NB4 (cell line): ENCODE measurements at regions not wholly inside any gene's neighbourhood (a gene's known extent, or its start where the extent isn't known, plus 50 kb on each side); places are given as distances from the start of the nearest gene placed in this dataset.

ENCODE experiments used
- POLR2A ChIP-seq: IDR thresholded peaks from 2 replicates; pipeline ENCODE4 v1.6.1; 2011; ENCODE audit warnings: mild to moderate bottlenecking; ENCODE audit not compliant: insufficient read length; ENCODE audit errors: extremely low read depth
- TF ChIP-seq, protein P1 (sequence below): IDR thresholded peaks from one replicate; pipeline ENCODE4 v1.5.1; 2012; ENCODE audit warnings: low read depth, low read length
- TF ChIP-seq, protein P2 (sequence below): IDR thresholded peaks from 2 replicates; pipeline ENCODE4 v1.6.1; 2011; ENCODE audit warnings: low read depth, low read length

DNA sequence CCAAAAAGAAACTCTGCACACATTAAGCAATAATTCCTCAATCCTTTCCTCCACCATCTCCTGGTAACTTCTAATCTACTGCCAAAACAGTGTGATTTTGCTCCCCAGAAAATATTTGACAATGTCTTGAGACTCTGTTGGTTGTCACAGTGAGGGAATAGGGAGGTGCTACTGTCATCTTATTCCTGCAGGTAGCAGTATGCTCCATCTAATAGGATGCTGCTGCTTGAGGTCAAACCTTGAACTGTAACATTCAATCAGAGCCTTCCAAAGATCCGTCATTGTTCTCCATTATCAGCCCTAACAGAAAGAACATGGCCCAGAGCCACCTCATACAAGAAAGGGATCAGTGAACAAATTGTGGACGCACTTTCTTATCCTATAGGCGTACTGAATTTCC is 514.7 kb upstream of the GRIN3A start:
- TF ChIP-seq, protein P1, sequence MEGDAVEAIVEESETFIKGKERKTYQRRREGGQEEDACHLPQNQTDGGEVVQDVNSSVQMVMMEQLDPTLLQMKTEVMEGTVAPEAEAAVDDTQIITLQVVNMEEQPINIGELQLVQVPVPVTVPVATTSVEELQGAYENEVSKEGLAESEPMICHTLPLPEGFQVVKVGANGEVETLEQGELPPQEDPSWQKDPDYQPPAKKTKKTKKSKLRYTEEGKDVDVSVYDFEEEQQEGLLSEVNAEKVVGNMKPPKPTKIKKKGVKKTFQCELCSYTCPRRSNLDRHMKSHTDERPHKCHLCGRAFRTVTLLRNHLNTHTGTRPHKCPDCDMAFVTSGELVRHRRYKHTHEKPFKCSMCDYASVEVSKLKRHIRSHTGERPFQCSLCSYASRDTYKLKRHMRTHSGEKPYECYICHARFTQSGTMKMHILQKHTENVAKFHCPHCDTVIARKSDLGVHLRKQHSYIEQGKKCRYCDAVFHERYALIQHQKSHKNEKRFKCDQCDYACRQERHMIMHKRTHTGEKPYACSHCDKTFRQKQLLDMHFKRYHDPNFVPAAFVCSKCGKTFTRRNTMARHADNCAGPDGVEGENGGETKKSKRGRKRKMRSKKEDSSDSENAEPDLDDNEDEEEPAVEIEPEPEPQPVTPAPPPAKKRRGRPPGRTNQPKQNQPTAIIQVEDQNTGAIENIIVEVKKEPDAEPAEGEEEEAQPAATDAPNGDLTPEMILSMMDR = no peak
- TF ChIP-seq, protein P2, sequence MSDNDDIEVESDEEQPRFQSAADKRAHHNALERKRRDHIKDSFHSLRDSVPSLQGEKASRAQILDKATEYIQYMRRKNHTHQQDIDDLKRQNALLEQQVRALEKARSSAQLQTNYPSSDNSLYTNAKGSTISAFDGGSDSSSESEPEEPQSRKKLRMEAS = no peak
- TF ChIP-seq POLR2A = no peak
